ENCODE measurements at regions not wholly inside any gene's neighbourhood (a gene's known extent, or its start where the extent isn't known, plus 50 kb on each side); places are given as distances from the start of the nearest gene placed in this dataset.

GRCh38 chr3:167188592-167188991, 191.5 kb downstream of the ZBBX start:
- H3K4me3 ChIP-seq (ENCODE audit: low read depth, low read length): no peak overlapping the region
- TF ChIP-seq CTCF (IDR thresholded peaks at IDR 0.05; ENCODE audit: low read depth, low read length, missing control alignments): no peak
- in situ Hi-C loops (cut with HindIII; ENCODE audit: low sequenced_read_pairs): no loop called here
- no peak for DNase-seq (ENCODE audit: low read depth)

GRCh38 chr3:167187221-167187620, 192.9 kb downstream of the ZBBX start:
- DNase-seq (ENCODE audit: low read depth): no peak
- H3K4me3 ChIP-seq (ENCODE audit: low read depth, low read length): no peak overlapping the region
- TF ChIP-seq CTCF (IDR thresholded peaks at IDR 0.05; ENCODE audit: low read depth, low read length, missing control alignments): no peak
- in situ Hi-C loops (cut with HindIII; ENCODE audit: low sequenced_read_pairs): no loop called here

DNA sequence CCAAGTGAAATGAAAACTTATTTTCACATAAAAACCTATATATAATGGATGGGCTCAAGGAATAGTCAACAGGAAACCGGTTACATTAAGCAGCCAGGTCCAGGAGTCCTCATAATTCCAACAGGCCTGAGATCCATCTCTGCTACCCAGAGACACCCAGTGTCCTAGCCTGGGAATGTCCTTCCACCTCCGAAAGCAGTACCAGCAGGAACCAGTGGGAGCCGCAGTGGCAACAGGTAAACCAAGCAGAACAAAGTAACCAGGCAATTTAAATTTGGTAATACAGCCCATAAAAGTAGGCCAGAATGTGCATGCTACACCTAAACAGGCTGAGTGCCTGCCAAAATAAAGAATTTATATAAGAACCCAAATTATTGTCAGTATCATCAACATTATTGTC, 195.6 kb downstream of the ZBBX start:
- in situ Hi-C loops (cut with HindIII; ENCODE audit: low sequenced_read_pairs): no loop called here
- no peak for DNase-seq (ENCODE audit: low read depth)
- H3K4me3 ChIP-seq (ENCODE audit: low read depth, low read length): no peak overlapping the region
- TF ChIP-seq CTCF (IDR thresholded peaks at IDR 0.05; ENCODE audit: low read depth, low read length, missing control alignments): no peak

DNA sequence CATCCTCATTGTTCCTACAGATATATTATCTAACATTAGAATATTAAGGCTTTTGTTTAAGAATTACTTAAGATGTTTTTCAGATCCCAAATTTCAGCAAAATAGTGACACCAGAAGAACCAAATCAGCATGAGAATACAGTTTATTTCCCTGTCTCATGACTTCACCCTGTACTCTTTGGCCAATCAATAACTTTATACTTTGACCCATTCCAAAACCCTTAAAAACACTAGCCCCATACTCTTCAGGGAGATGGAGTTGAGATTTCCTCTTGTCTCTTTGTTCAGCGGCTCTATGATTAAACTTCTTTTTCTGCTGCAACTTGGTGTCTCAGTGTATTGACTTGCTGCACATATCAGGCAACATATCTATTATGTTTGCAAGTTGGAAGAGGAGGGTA, 207.7 kb downstream of the ZBBX start:
- no peak for DNase-seq (ENCODE audit: low read depth)
- no peak for TF ChIP-seq CTCF (IDR thresholded peaks at IDR 0.05; ENCODE audit: low read depth, low read length, missing control alignments)
- in situ Hi-C loops (cut with HindIII; ENCODE audit: low sequenced_read_pairs): no loop called here
- no peak overlapping the region for H3K4me3 ChIP-seq (ENCODE audit: low read depth, low read length)

GRCh38 chr3:167167491-167167890, 212.6 kb downstream of the ZBBX start:
- in situ Hi-C loops (cut with HindIII; ENCODE audit: low sequenced_read_pairs): no loop called here

GRCh38 chr3:167166594-167167253, 213.4 kb downstream of the ZBBX start:
- TF ChIP-seq CTCF (IDR thresholded peaks at IDR 0.05; ENCODE audit: low read depth, low read length, missing control alignments): no peak
- no peak for DNase-seq (ENCODE audit: low read depth)
- in situ Hi-C loops (cut with HindIII; ENCODE audit: low sequenced_read_pairs): no loop called here
- no peak overlapping the region for H3K4me3 ChIP-seq (ENCODE audit: low read depth, low read length)

More at GRCh38 chr3:167167491-167167890, 212.6 kb downstream of the ZBBX start:
- H3K4me3 ChIP-seq (ENCODE audit: low read depth, low read length): no peak overlapping the region
- no peak for TF ChIP-seq CTCF (IDR thresholded peaks at IDR 0.05; ENCODE audit: low read depth, low read length, missing control alignments)
- no peak for DNase-seq (ENCODE audit: low read depth)
